ENCODE measurements at regions not wholly inside any gene's neighbourhood (a gene's known extent, or its start where the extent isn't known, plus 50 kb on each side); places are given as distances from the start of the nearest gene placed in this dataset.

DNA sequence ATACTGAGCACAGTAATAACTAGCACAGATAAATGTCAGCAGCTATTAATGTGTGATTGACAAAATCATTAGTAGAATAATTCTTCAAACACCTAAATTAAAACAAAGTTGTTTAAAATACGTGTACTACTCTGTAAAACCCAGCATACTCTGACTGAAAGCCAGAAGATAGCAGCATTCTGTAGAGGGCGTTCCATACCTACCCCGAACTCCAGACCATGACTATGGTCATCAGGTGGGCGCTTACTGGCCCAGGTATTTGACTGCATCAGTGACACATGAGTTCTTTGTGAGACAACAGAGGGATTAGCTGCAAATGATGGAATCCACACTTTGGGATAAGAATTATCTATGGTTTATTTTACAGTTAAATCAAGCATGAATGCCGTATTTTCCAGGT lies 139.7 kb upstream of the POGK start:
- Histone ChIP-seq H4K20me1 (ENCODE audit: control insufficient read depth, extremely low read depth, insufficient read depth, low read length) (no peaks in the 10 kb centered on the region), H2AFZ (ENCODE audit: control insufficient read depth, low read length) (no peak overlapping the region), H3K4me3 (ENCODE audit: control insufficient read depth in 2 of 3, extremely low read depth in 1 of 3, insufficient read depth in 2 of 3, low read depth in 1 of 3, low read length in 3 of 3) (no peak overlapping the region), H3K9ac (ENCODE audit: control insufficient read depth, extremely low read depth, insufficient read depth, low read length) (no peak overlapping the region), H3K79me2 (ENCODE audit: control insufficient read depth, insufficient read depth, low read length) (no peaks in the 10 kb centered on the region), H3K9me1 (ENCODE audit: control insufficient read depth, extremely low read depth, insufficient read depth, low read length) (no peaks in the 10 kb centered on the region), H3K4me1 (ENCODE audit: control insufficient read depth, extremely low read depth, insufficient read depth, low read length) (no peaks in the 10 kb centered on the region), H3K9me3 (ENCODE audit: control insufficient read depth, low read depth, low read length) (no peaks in the 10 kb centered on the region), H3K27ac (ENCODE audit: control insufficient read depth, insufficient read depth, low read length) (no peak overlapping the region), H3K36me3 (ENCODE audit: control insufficient read depth in 2 of 2, extremely low read depth in 1 of 2, insufficient read depth in 2 of 2, low read length in 2 of 2) (no peaks in the 10 kb centered on the region), H3K27me3 (ENCODE audit: control insufficient read depth, extremely low read depth, insufficient read depth, low read length) (no peaks in the 10 kb centered on the region), H3K4me2 (ENCODE audit: control insufficient read depth, extremely low read depth, insufficient read depth, low read depth, low read length) (no peak overlapping the region)
- FAIRE-seq, result no peak
- no peak for DNase-seq (ENCODE audit: low read depth, low spot score)
- TF ChIP-seq, protein P1, sequence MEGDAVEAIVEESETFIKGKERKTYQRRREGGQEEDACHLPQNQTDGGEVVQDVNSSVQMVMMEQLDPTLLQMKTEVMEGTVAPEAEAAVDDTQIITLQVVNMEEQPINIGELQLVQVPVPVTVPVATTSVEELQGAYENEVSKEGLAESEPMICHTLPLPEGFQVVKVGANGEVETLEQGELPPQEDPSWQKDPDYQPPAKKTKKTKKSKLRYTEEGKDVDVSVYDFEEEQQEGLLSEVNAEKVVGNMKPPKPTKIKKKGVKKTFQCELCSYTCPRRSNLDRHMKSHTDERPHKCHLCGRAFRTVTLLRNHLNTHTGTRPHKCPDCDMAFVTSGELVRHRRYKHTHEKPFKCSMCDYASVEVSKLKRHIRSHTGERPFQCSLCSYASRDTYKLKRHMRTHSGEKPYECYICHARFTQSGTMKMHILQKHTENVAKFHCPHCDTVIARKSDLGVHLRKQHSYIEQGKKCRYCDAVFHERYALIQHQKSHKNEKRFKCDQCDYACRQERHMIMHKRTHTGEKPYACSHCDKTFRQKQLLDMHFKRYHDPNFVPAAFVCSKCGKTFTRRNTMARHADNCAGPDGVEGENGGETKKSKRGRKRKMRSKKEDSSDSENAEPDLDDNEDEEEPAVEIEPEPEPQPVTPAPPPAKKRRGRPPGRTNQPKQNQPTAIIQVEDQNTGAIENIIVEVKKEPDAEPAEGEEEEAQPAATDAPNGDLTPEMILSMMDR (optimal IDR thresholded peaks at IDR 0.05 in 1 of 3, IDR thresholded peaks at IDR 0.05 in 1 of 3, conservative IDR thresholded peaks at IDR 0.05 in 1 of 3; ENCODE audit: extremely low read depth in 1 of 3, insufficient read depth in 2 of 3, low read length in 3 of 3), result no peak
- TF ChIP-seq EZH2 (IDR thresholded peaks at IDR 0.05; ENCODE audit: low read length), result no peak
- dilution Hi-C loops (cut with MboI; ENCODE audit: extremely low pct_ligation_motif_present, low sequenced_read_pairs), result no loop called here

DNA sequence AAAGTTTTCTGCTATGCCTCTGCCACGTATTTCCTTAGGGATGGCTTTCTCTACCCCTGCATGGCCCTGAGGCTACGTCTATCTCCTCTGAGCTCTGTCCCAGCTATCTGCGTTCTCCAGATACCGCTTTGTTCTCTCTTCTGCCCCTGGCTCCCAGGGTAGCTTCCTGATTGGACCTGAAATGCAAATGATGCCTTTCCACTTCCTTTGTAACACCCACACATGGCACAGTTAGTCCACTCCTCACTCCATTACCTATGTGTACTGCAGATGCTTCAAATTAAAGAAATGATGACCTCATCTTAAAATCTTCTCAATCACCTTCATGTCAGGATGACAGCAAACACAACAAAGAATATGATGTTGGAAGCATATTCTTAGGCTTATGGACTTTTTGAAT lies 138.6 kb upstream of the POGK start:
- FAIRE-seq (no peak), DNase-seq (ENCODE audit: low read depth, low spot score) (no peak)
- dilution Hi-C loops (cut with MboI; ENCODE audit: extremely low pct_ligation_motif_present, low sequenced_read_pairs), result no loop called here
- no peaks in the 10 kb centered on the region for H3K36me3 ChIP-seq (ENCODE audit: control insufficient read depth in 2 of 2, extremely low read depth in 1 of 2, insufficient read depth in 2 of 2, low read length in 2 of 2)
- H3K9me1 ChIP-seq (ENCODE audit: control insufficient read depth, extremely low read depth, insufficient read depth, low read length), result no peaks in the 10 kb centered on the region
- no peak overlapping the region for H3K4me2 ChIP-seq (ENCODE audit: control insufficient read depth, extremely low read depth, insufficient read depth, low read depth, low read length)
- TF ChIP-seq EZH2 (IDR thresholded peaks at IDR 0.05; ENCODE audit: low read length), result no peak
- TF ChIP-seq, protein P1 (optimal IDR thresholded peaks at IDR 0.05 in 1 of 3, IDR thresholded peaks at IDR 0.05 in 1 of 3, conservative IDR thresholded peaks at IDR 0.05 in 1 of 3; ENCODE audit: extremely low read depth in 1 of 3, insufficient read depth in 2 of 3, low read length in 3 of 3), result no peak
- H3K9ac ChIP-seq (ENCODE audit: control insufficient read depth, extremely low read depth, insufficient read depth, low read length), result no peak overlapping the region
- no peak overlapping the region for H3K27ac ChIP-seq (ENCODE audit: control insufficient read depth, insufficient read depth, low read length)
- no peak overlapping the region for H3K4me3 ChIP-seq (ENCODE audit: control insufficient read depth in 2 of 3, extremely low read depth in 1 of 3, insufficient read depth in 2 of 3, low read depth in 1 of 3, low read length in 3 of 3)
- H3K9me3 ChIP-seq (ENCODE audit: control insufficient read depth, low read depth, low read length), result no peaks in the 10 kb centered on the region
- no peaks in the 10 kb centered on the region for H3K79me2 ChIP-seq (ENCODE audit: control insufficient read depth, insufficient read depth, low read length)
- no peak overlapping the region for H2AFZ ChIP-seq (ENCODE audit: control insufficient read depth, low read length)
- H3K27me3 ChIP-seq (ENCODE audit: control insufficient read depth, extremely low read depth, insufficient read depth, low read length), result no peaks in the 10 kb centered on the region
- no peaks in the 10 kb centered on the region for H3K4me1 ChIP-seq (ENCODE audit: control insufficient read depth, extremely low read depth, insufficient read depth, low read length)
- no peaks in the 10 kb centered on the region for H4K20me1 ChIP-seq (ENCODE audit: control insufficient read depth, extremely low read depth, insufficient read depth, low read length)
